H1 (cell line): ENCODE measurements at regions not wholly inside any gene's neighbourhood (a gene's known extent, or its start where the extent isn't known, plus 50 kb on each side); places are given as distances from the start of the nearest gene placed in this dataset.

ENCODE experiments used
- CTCF ChIA-PET: fragments of 300-600 bp; sonication (Branson Sonifier 250); formaldehyde crosslinking; loops from one replicate; lab custom pipeline; 2021; ENCODE audit not compliant: partially characterized antibody; lab: Charles Lee
- POLR2A ChIA-PET: fragments of 300-600 bp; sonication (Branson Sonifier 250); formaldehyde crosslinking; loops from one replicate; lab custom pipeline; 2021; ENCODE audit warnings: inconsistent platforms; ENCODE audit not compliant: partially characterized antibody; lab: Charles Lee
- DNase-seq, 2 experiments: peaks; one replicate each; pipeline versions ENCODE4 v3.0.0 to v3.0.0-alpha.2; 2010 to 2022; ENCODE audit warnings: low spot score in 2 of 2, low read depth in 1 of 2, mixed read lengths in 1 of 2
- FAIRE-seq: peaks from 2 replicates; lab custom pipeline; 2011; peaks lifted over from hg19 to GRCh38; lab: Jason Lieb, UNC
- H2AFZ ChIP-seq: 2 replicates; pipeline ENCODE4 v1.8.1; 2012; ENCODE audit warnings: low read length, inconsistent platforms
- H2AK5ac ChIP-seq: 2 replicates; pipeline ENCODE4 v1.6.1; 2013; ENCODE audit warnings: low read depth, low read length
- H2BK120ac ChIP-seq: replicated peaks from 2 replicates; pipeline ENCODE3; 2013; ENCODE audit warnings: low read depth, low read length, inconsistent platforms
- H2BK12ac ChIP-seq: 2 replicates; pipeline ENCODE4 v1.6.1; 2013; ENCODE audit warnings: low read depth, low read length
- H2BK15ac ChIP-seq: 2 replicates; pipeline ENCODE4 v1.6.1; 2013; ENCODE audit warnings: low read length
- H2BK20ac ChIP-seq: 2 replicates; pipeline ENCODE4 v1.6.1; 2013; ENCODE audit warnings: low read length
- H2BK5ac ChIP-seq: 2 replicates; pipeline ENCODE4 v1.6.1; 2013; ENCODE audit warnings: low read depth, low read length
- H3K14ac ChIP-seq: 2 replicates; pipeline ENCODE4 v1.6.1; 2013; ENCODE audit warnings: inconsistent platforms; ENCODE audit not compliant: insufficient read length
- H3K18ac ChIP-seq: 2 replicates; pipeline ENCODE4 v1.6.1; 2013; ENCODE audit warnings: low read length; ENCODE audit errors: extremely low read depth
- H3K23ac ChIP-seq: 2 replicates; pipeline ENCODE4 v1.6.1; 2013; ENCODE audit warnings: inconsistent platforms; ENCODE audit not compliant: insufficient read length
- H3K23me2 ChIP-seq: 2 replicates; pipeline ENCODE4 v1.6.1; 2013; ENCODE audit warnings: low read depth, low read length
- H3K27ac ChIP-seq: 2 replicates; pipeline ENCODE4 v1.6.1; 2011; ENCODE audit warnings: low read depth, low read length, inconsistent platforms
- H3K27me3 ChIP-seq, 4 experiments: replicated peaks in 1 of 4; 1 replicate in 1 of 4; 2 replicates in 3 of 4; pipeline versions ENCODE4 v1.6.1 to v1.8.1; 2011 to 2013; ENCODE audit warnings: low read length in 3 of 4, mild to moderate bottlenecking in 3 of 4, inconsistent platforms in 2 of 4, mixed read lengths in 2 of 4, moderate library complexity in 1 of 4; ENCODE audit not compliant: control insufficient read depth in 3 of 4, insufficient read depth in 3 of 4; ENCODE audit errors: extremely low read depth in 1 of 4
- H3K36me3 ChIP-seq, 4 experiments: 2 replicates each; pipeline versions ENCODE4 v1.6.1 to v1.8.1; 2011 to 2013; ENCODE audit warnings: mild to moderate bottlenecking in 4 of 4, low read length in 3 of 4, moderate library complexity in 2 of 4, control low read depth in 1 of 4, inconsistent platforms in 1 of 4; ENCODE audit not compliant: insufficient read depth in 4 of 4, control insufficient read depth in 2 of 4
- H3K4ac ChIP-seq: replicated peaks from 2 replicates; pipeline ENCODE3; 2013; ENCODE audit warnings: low read length, low read depth, mixed read lengths, inconsistent platforms; ENCODE audit not compliant: insufficient read length
- H3K4me1 ChIP-seq, 4 experiments: replicated peaks in 1 of 4; 1 replicate in 1 of 4; 2 replicates in 3 of 4; pipeline versions ENCODE4 v1.6.1 to v1.8.1; 2011 to 2013; ENCODE audit warnings: low read length in 3 of 4, inconsistent platforms in 2 of 4, mixed read lengths in 1 of 4; ENCODE audit not compliant: insufficient read depth in 4 of 4, control insufficient read depth in 3 of 4
- H3K4me2 ChIP-seq, 2 experiments: 2 replicates each; pipeline versions ENCODE4 v1.6.1 to v1.8.1; 2011 to 2013; ENCODE audit warnings: low read depth in 2 of 2, low read length in 2 of 2, control low read depth in 1 of 2, inconsistent platforms in 1 of 2, mild to moderate bottlenecking in 1 of 2; ENCODE audit not compliant: insufficient read depth in 1 of 2
- H3K4me3 ChIP-seq, 4 experiments: fragments of 200-600, 300-600 bp in 1 of 4; sonication (generic), shearing (Covaris generic), sonication (Bioruptor Twin) in 1 of 4; 2 replicates each; pipeline versions ENCODE4 v1.5.1 to v1.8.1; 2011 to 2016; ENCODE audit warnings: low read length in 4 of 4, low read depth in 3 of 4, control low read depth in 2 of 4, inconsistent platforms in 2 of 4, mild to moderate bottlenecking in 2 of 4, mixed read lengths in 1 of 4, moderate library complexity in 1 of 4; ENCODE audit not compliant: insufficient read depth in 2 of 4; ENCODE audit errors: extremely low read depth in 1 of 4
- H3K56ac ChIP-seq: replicated peaks from 2 replicates; pipeline ENCODE3; 2013; ENCODE audit warnings: low read depth, mild to moderate bottlenecking, mixed read lengths, low read length, inconsistent platforms; ENCODE audit not compliant: insufficient read length
- H3K79me1 ChIP-seq: 2 replicates; pipeline ENCODE4 v1.6.1; 2013; ENCODE audit warnings: low read depth, low read length, control low read depth
- H3K79me2 ChIP-seq, 2 experiments: 2 replicates each; pipeline versions ENCODE4 v1.6.1 to v1.8.1; 2012 to 2013; ENCODE audit warnings: low read length in 2 of 2, mild to moderate bottlenecking in 2 of 2, inconsistent platforms in 1 of 2; ENCODE audit not compliant: insufficient read depth in 2 of 2, control insufficient read depth in 1 of 2
- H3K9ac ChIP-seq, 4 experiments: replicated peaks in 1 of 4; 1 replicate in 1 of 4; 2 replicates in 3 of 4; pipeline versions ENCODE4 v1.6.1 to v1.8.1; 2011 to 2013; ENCODE audit warnings: low read depth in 3 of 4, low read length in 3 of 4, control low read depth in 2 of 4, mild to moderate bottlenecking in 2 of 4, moderate library complexity in 2 of 4, inconsistent platforms in 1 of 4; ENCODE audit errors: extremely low read depth in 1 of 4
- H3K9me3 ChIP-seq, 2 experiments: 2 replicates each; pipeline versions ENCODE4 v1.6.1 to v1.8.1; 2012 to 2013; ENCODE audit warnings: mild to moderate bottlenecking in 2 of 2, moderate library complexity in 2 of 2, control low read depth in 1 of 2, inconsistent platforms in 1 of 2, low read depth in 1 of 2, low read length in 1 of 2, mixed read lengths in 1 of 2; ENCODE audit not compliant: insufficient read depth in 2 of 2
- H4K20me1 ChIP-seq, 2 experiments: replicated peaks in 1 of 2; 2 replicates each; pipeline versions ENCODE3 to v1.8.1; 2011 to 2013; ENCODE audit warnings: inconsistent platforms in 2 of 2, low read length in 2 of 2, mild to moderate bottlenecking in 1 of 2; ENCODE audit not compliant: insufficient read depth in 2 of 2, control insufficient read depth in 1 of 2
- H4K5ac ChIP-seq: 2 replicates; pipeline ENCODE4 v1.6.1; 2013; ENCODE audit warnings: low read length, low read depth, mixed read lengths, inconsistent platforms; ENCODE audit not compliant: insufficient read length
- H4K8ac ChIP-seq: 2 replicates; pipeline ENCODE4 v1.8.0; 2013; ENCODE audit warnings: mild to moderate bottlenecking, moderate library complexity, low read length, inconsistent platforms; ENCODE audit not compliant: insufficient read depth; ENCODE audit errors: extremely low read depth
- H4K91ac ChIP-seq: replicated peaks from 2 replicates; pipeline ENCODE3; 2013; ENCODE audit warnings: low read length, mixed read lengths, inconsistent platforms; ENCODE audit not compliant: insufficient read length
- KDM1A ChIP-seq: fragments of 200-600, 300-600 bp; sonication (generic); IDR thresholded peaks from 2 replicates; pipeline ENCODE4 v1.7.1; 2016; ENCODE audit warnings: mild to moderate bottlenecking, low read length, borderline replicate concordance
- NRF1 ChIP-seq: IDR thresholded peaks from 2 replicates; pipeline ENCODE4 v1.6.1; 2011; ENCODE audit warnings: mild to moderate bottlenecking, low read depth, low read length, improper control_type of control experiment
- RAD21 ChIP-seq, 2 experiments: IDR thresholded peaks in 1 of 2; conservative IDR thresholded peaks in 1 of 2; 2 replicates each; pipeline ENCODE4 v1.6.1; 2011; ENCODE audit warnings: low read depth in 2 of 2, low read length in 2 of 2, improper control_type of control experiment in 1 of 2, inconsistent platforms in 1 of 2, mild to moderate bottlenecking in 1 of 2, moderate library complexity in 1 of 2
- SAP30 ChIP-seq: fragments of 300-600 bp; sonication (generic); IDR thresholded peaks from 2 replicates; pipeline ENCODE4 v1.7.1; 2012; ENCODE audit warnings: low read length, moderate library complexity, mild to moderate bottlenecking, inconsistent platforms; ENCODE audit not compliant: insufficient read depth, insufficient replicate concordance
- SP2 ChIP-seq: IDR thresholded peaks from 2 replicates; pipeline ENCODE4 v1.6.1; 2012; ENCODE audit warnings: mild to moderate bottlenecking, low read length, inconsistent platforms
- SUZ12 ChIP-seq: fragments of 200-600 bp; sonication (generic); IDR thresholded peaks from 2 replicates; pipeline ENCODE4 v1.6.1; 2012; ENCODE audit warnings: mild to moderate bottlenecking, inconsistent platforms, low read length, moderate library complexity, mixed read lengths
- WGBS, 2 experiments: shearing (Covaris generic) in 1 of 2; methylation state at CpG; one replicate each; pipeline versions ENCODE4 v1.1.6 to v1.1.7; 2013 to 2015; ENCODE audit warnings: low lambda C conversion rate in 2 of 2, mixed read lengths in 2 of 2, inconsistent platforms in 1 of 2, low coverage in 1 of 2, missing lambda C conversion rate in 1 of 2; ENCODE audit not compliant: insufficient replicate concordance in 2 of 2, insufficient coverage in 1 of 2, insufficient read length in 1 of 2; ENCODE audit errors: extremely low coverage in 1 of 2, missing lambda C conversion rate in 1 of 2; 5-methylcytosine and 5-hydroxymethylcytosine counted together

- no peak overlapping the region for H4K5ac ChIP-seq
- no peaks in the 10 kb centered on the region for H3K9me3 ChIP-seq
- no peak overlapping the region for H3K14ac ChIP-seq
- no peak overlapping the region for H2BK12ac ChIP-seq
- FAIRE-seq, result no peak
- H4K8ac ChIP-seq, result peak overlapping the region; percentile 52; the same call in 1 of the 2 replicates
- no peaks in the 10 kb centered on the region for H4K20me1 ChIP-seq
- H3K4me3 ChIP-seq, result no peak overlapping the region
- no peaks in the 10 kb centered on the region for H3K79me2 ChIP-seq
- H3K56ac ChIP-seq, result no peak overlapping the region
- peaks cover 14% of the 10 kb centered on the region; the same call in 1 of the 2 replicates for H3K23me2 ChIP-seq
- no peak overlapping the region for H2AFZ ChIP-seq
- ChIA-PET CTCF (interaction anchor here (0.5 to 2.0 kb wide), 6 partner anchors 11 to 535 kb away, joined by 3 to 11 read pairs (median 3); no protein-coding TSS in a partner anchor), POLR2A (no interaction called here)
- no peak overlapping the region for H2BK20ac ChIP-seq
- no peak overlapping the region for H3K9ac ChIP-seq
- no peak overlapping the region for H3K4me2 ChIP-seq
- H3K23ac ChIP-seq, result no peak overlapping the region
- H3K36me3 ChIP-seq, result no peaks in the 10 kb centered on the region
- H4K91ac ChIP-seq, result no peak overlapping the region
- no peak overlapping the region for H2BK5ac ChIP-seq
- H3K4ac ChIP-seq, result no peak overlapping the region
- no peak overlapping the region for H2AK5ac ChIP-seq
- DNase-seq, result no peak
- WGBS, 2 experiments, result 81% methylated on average over 8 of the region's 8 CpGs; no CpG with 5 or more reads in 1 of the 2 experiments
- no peak overlapping the region for H3K27ac ChIP-seq
- no peak overlapping the region for H2BK120ac ChIP-seq
- no peak for TF ChIP-seq SUZ12
- no peak for TF ChIP-seq KDM1A
- no peak for TF ChIP-seq SAP30
- no peak for TF ChIP-seq RAD21 (IDR thresholded peaks at IDR 0.05 in 1 of 2, conservative IDR thresholded peaks at IDR 0.05 in 1 of 2; ENCODE audit: low read depth in 2 of 2, low read length in 2 of 2)
- no peak for TF ChIP-seq NRF1
- TF ChIP-seq SP2, result no peak
- H3K79me1 ChIP-seq, result no peaks in the 10 kb centered on the region
- H2BK15ac ChIP-seq, result no peak overlapping the region
- H3K27me3 ChIP-seq, result peaks cover 8 to 25% (median 24%) of the 10 kb centered on the region in 4 experiments
- peaks cover 0 to 3% (median 1%) of the 10 kb centered on the region in 4 experiments; a peak in 2 of 7 replicates for H3K4me1 ChIP-seq
- no peak overlapping the region for H3K18ac ChIP-seq
Observed at GRCh38 chr16:48814994-48815393, 205.0 kb upstream of the N4BP1 start.
